ENCODE measurements at regions not wholly inside any gene's neighbourhood (a gene's known extent, or its start where the extent isn't known, plus 50 kb on each side); places are given as distances from the start of the nearest gene placed in this dataset.

DNA sequence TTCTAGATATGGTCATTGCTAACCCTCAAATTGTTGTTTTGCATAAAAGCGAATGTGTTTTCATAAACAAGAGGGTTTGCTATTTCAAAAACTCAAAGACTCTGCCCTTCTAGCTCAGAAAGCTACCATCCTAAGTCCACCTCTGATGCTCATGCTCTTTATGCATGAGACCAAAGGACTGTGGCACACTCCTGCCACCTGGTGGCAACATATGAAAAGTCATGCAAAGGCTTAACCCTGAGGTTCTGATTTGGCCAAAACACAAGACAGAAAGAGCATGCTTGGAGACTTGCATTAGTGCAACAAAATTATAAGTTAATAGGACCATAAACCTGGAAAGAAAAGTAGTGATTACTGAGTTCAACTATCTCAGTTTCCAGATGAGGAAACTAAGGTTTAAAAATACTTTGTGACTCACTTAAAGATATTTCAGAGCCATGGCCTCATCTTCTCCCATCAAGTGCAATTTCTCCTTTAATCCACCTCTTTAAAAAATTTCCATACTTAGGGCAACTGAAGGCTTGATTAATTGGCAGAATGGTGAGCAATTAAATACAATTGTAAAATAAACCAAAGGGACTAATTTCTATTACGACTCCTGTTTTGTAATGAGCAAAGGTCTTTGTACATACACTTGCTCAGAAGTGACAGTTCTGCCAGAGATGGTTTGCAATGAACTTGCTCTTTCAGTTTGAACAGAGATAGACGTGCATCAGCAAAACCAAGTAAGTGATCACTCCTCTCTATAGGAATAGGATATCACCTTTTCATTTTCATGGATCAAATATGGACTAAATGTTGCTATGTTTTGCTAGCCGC, 110.7 kb upstream of the RAD23B start:
- DNase-seq, result peak; percentile 39

DNA sequence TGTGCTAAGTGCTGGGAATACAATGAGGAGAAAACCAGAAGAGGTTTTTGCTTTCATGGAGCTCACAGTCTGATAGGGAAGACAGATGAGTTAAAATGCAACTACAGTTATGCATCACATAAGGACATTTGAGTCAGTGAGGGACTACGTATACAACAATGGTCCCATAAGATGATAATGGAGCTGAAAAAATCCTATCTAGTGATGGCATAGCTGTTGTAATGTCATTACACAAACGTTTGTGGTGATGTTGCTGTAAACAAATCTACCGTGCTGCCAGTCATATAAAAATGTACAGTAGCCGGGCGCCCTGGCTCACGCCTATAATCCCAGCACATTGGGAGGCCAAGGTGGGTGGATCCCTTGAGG, 110.1 kb upstream of the RAD23B start:
- DNase-seq, result no peak

DNA sequence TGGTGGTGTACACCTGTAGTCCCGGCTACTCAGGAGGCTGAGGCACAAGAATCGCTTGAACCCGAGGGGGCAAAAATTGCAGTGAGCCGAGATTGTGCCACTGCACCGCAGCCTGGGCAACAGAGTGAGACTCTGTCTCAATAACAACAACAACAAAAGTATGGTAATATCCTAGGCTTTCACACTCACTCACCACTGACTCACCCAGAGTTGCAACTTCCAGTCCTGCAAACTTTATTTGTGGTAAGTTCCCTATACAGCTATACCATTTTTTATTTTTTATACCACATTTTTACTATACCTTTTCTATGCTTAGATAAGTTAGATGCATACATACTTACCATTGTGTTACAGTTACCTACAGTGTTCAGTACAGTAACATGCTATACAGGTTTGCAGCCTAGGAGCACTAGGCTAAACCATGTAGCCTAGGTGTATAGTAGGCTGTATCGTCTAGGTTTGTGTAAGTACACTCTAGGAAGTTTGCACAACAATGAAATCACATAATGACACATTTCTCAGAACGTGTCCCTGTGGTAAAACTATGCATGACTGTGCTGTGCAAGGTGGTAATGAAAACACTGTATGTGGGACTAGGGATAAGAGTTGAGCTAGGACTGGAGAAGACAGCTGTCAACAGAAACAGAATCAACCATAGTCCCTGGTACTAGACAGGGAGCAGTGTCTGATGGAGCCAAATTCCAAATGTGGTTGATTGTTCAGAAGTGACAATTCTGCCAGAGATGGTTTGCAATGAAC, 109.5 kb upstream of the RAD23B start:
- no peak for DNase-seq

DNA sequence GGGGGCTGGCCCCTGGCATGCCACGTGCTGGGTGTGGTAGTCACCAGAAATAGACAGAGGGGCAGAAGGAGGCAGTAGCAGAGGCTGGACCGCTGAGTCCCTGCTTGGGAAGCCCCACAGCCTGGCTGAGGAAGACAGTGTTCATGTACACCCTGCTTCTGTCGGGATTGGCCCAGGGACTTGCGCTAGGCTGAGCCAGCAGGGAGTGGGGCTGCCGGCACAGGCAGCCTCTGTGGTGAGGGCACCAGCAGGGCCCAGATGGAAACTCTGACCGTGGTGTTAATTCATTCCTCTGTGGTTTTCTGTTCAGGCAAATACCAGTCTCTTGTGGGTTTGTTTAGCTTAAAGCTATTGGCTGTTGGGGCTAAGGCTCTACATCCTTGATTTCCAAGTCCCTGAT, 108.6 kb upstream of the RAD23B start:
- DNase-seq, result no peak

DNA sequence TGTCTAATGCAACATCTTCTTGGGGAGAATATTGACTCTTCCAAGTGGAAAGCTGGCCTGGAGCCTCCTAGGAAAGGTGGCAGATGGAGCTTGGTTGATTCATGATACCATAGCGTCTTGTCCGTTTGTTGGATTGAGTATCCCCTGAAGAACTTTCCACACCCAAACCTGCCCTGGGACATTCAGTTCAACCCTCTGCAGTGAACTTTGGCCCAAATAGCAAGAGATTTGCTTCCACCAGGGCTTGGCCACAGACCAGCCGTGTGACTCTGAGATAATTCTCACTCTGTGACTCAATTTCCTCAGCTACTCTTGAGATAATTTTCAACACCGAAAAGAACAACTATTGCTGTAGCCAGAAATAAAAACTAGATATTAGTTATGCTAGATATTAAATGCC, 108.0 kb upstream of the RAD23B start:
- DNase-seq, result no peak

DNA sequence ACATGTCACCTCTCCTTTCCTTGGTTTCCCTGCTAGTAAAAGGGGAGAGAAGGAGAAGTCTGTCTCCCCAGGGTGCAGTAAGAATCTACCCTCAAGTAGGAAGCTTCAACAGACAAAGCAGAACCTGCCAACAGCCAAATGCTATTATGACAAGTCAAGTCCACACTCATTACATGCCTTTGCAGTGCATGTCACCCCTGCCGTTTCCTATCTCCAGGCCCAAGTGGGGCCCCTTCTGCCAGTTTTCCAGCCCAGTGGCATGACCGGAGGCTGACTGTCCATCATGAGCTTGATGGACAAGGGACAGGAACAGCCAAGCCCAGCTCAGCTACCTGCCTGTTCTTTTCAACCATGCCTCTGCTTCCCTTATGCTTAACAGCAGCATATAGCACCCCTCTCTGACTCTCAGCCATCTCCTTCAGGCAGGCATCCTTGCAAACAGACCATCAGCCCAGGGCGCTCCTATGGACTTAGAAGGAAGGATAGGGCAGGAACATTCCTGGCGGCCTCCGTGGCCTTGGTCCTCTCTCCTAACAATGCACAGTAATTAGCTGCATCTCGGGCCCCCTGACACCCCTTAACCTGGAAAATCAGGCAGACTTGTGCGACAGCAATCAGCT, 107.2 kb upstream of the RAD23B start:
- DNase-seq, result no peak

DNA sequence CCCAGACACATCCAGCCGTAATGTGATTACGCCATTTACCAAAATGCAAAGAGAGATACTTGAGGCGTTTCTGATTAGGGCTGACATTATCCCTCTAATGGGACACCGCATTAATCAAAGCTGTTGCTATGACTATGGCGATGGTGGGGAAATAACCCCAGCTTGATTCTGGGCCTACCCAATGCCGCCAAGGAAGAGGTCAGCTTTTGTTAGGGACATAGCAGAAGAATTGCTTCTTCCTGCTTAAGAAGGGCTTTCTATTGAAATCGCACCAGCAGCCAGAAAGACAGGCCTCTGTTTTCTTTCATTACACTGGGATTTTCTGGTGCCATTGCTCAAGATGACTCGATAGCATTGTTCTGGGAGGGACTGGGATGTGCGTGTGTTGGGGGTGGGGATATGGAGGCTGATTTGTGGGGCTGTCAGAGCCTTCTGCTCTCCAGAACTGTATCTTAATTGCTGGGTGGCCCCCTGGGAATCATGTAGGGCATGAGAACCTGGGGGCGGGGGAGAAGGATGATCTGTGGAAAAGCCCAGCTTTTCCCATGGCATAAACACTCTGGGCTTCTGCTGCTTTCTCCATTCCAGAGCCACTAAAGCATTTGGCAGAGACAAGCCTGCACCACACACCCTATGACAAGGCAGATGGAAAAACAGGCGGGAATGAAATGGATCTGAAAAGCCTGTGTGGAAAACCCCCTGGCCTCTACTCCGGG, 106.5 kb upstream of the RAD23B start:
- no peak for DNase-seq

DNA sequence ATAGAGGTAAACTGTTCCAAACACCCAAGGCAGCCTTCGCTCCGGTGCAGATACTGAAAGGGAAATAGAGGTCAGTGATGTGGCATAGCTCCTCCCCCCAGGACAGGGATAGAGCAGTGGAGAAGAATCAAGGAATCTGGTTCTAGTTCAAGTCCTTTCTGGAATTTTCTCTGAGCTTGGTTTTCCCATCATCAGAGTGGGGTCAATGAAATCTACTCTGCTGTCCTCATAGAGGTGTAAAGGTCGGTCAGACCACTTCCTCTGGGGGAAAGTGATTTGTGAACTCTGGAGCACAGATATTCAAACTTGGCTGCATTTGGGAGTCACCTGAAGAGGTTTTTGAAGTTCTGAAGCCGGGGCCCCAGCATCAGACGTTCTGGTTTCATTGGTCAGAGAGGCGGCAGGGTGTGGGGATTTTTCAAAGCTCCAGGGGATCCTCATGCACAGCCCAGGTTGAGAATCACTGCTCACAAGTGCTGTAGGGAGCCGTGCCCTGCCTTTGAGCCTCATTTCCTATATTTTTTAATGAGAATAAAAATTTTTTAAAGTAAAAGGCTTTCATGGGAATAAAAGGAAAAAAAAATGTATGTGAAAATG, 105.7 kb upstream of the RAD23B start:
- no peak for DNase-seq

DNA sequence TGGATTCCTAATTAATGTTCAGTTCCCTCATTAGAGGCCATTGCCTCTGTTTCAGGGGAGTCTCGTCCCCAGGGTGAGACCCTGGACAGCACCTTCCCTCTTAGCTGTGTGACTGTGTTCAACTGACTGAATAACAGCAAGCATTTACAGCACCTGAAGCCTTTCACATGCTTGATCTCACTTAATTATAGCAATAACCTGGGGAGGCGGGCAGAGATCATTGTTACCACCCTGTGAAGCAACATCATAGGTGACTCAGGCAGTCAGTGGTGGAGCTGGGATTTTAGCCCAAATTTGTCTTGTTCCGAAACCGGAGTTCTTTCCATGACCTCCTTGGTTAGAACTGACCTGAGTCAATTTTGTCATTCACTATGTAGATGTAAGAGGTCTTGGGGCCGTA, 105.2 kb upstream of the RAD23B start:
- DNase-seq, result no peak

DNA sequence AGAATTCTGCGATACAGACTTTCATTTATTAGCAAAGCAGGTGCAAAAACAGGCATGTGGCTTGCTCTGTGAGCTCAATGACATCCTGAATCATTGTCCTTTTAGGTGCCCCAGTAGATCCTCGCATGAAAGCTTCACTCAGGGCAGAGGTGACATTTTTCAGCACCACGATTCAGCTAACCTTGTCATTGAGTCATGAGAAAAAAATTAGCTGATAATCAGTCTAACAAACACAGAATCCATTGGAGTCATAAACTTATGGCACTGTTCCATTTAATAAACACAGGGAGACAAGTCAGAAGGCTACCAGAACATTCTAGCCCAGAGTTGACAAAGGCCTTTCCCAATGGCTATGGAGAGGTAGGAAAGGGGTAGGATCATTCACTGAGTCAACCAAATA, 104.8 kb upstream of the RAD23B start:
- DNase-seq, result no peak

DNA sequence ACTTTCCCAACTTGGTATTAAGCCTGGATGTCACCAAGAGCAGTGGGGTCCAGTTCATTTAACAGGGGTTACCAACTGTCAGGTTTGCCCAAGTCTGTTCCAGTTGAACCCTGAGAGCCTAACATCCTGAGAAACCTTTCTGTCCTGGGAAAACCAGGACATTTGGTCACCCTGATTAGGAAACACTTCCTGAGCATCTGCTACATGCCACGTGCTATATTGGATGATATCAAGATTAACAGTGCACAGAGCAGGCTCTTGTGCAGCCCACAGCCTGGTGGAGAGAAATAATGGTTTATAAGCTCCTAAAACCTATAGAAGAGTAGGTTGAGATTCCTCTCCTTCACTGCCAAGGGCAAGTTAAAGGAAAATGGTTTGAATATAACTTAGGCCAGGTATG, 102.9 kb upstream of the RAD23B start:
- no peak for DNase-seq

DNA sequence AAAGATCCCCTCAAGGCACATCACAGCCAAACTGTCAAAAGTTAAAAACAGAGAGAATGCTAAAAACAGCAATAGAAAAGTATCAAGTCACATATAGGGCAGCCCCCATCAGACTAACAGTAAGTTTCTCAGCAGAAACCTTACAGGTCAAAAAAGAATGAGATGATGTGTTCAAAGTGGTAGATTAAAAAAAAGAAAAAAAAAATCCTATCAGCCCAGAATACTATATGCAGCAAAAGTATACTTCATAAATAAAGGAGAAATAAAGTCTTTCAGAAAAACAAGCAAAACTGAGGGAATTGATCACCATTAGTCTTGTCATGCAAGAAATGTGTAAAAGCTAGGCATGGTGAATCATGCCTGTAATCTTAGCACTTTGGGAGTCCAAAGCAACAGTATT, 99.9 kb upstream of the RAD23B start:
- no peak for DNase-seq

DNA sequence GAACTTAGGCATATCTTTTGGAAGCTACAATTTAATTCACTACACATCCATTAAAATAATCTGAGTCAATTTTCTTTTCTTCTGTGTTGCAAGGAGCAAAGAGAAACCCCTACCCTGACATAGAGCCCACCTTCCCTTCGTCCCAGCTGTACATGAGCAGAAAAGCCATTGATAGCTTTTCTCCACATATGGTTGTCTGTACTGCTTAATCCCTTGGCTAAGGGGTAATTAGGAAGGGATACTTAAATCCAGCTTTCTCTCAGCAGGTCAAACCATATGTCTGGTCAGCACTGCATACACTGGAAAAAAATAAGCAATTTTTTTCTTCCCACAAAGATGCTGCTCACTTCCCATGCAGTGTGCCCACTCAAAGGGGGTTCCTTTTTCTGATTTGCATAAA, 94.7 kb upstream of the RAD23B start:
- no peak for DNase-seq

DNA sequence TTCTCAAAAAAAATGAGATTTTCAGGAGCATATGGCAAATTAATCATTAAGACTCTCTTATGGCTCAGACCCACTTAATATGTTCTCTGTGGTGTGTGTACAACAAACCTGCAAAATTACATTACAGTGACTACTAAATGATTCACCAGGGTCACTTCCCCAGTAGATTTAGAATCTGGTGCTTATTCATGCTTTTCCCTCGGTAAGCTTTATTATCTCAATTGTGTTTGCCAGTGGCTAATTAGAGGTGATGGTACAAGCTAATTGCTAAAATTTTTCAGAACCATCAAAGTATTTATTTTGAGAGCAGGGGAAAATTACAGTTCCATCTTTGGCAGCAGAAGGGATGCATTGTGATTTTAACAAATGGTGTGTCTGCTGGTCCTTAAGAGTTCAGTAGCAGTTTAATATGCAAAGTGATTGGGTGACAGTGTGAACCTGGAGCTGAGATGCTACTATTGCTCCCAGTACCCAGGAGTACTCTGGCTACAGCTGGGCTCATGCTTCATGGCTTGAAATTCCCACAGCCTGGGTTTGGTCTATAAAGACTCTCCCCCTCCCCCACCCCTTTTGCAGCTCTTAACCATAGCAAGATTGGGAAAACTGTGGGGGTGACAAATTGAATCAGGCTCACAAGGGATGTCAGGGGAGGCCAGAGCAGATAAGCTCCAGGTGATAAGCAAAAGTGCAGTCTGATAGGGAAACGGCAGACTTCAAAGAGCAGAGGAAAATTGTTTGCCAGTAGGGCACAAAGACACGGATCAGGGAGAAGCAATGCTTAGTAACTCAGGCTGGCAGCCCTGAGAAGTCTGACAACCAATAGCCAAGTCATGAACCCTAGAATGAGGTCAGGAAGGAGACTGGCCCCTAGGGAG, 92.8 kb upstream of the RAD23B start:
- no peak for DNase-seq

DNA sequence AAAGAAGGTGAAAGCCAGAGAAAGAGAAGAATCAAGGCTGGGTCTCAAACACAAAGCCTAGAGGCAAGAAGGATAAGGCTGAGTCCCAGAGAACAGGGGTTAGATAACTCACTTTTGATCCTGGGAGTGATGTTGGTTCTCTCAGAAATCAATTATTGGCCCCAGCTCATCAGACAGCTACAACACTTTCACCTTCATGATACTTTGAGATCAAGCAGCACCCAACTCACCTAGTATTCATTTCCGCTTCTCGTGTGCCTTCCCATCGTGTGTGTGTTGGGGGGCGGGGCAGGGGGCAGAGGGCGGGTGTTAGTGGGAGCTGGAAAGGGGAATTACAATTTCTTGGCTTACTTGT, 92.2 kb upstream of the RAD23B start:
- no peak for DNase-seq

DNA sequence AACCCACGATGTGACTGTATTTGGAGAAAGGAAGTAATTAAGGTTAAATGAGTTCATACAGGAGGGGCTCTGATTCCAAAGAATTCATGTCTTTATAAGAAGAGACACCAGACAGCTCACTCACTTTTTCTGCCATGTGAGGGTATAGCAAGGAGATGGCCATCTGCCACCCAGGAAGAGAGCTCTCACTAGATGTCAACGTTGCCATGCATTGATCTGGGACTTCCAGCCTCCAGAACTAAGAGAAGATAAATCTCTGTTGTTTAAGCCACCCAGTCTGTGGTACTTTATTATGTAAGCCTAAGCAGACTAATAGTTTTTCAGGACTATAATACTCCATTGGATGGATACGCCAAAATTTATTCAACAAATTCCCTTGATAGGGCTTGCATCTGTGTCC, 89.8 kb upstream of the RAD23B start:
- DNase-seq, result no peak

DNA sequence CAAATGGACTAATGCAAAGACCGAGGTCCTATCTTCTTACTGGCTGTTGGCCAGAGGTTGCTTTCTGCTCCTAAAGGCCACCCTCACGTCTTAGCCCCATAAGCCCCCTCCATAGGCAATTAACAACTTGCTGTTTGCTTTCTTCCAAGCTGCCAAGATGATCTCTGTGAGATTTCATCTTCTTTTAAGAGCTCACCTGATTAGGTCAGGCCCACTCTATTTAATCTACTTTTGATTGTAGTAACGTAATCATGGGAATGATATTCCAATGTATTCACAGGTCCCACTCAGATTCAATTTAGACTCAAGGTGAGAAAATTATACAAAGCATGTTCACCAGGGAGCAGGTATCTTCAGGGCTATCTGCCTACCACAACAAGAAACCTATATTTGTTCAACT, 84.4 kb upstream of the RAD23B start:
- no peak for DNase-seq

DNA sequence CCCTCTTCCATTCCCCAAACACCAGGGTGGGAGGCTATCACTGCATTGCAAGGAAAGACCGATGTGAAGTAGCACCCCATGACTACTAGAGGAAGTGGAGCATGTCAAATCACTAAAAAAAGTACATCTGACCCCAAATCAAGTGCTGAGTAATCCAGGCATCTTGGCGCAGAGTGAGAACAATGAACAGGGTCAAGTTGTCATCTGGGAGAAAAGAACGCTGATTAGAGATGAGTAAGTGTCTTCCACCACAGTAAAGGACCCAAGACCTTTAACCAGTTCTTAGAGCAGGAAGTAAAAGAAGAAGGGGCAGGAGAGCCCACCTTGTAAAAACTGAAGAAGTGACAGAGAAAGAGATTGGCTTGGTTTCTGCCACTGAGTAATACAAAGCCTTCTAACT, 75.0 kb upstream of the RAD23B start:
- no peak for DNase-seq

DNA sequence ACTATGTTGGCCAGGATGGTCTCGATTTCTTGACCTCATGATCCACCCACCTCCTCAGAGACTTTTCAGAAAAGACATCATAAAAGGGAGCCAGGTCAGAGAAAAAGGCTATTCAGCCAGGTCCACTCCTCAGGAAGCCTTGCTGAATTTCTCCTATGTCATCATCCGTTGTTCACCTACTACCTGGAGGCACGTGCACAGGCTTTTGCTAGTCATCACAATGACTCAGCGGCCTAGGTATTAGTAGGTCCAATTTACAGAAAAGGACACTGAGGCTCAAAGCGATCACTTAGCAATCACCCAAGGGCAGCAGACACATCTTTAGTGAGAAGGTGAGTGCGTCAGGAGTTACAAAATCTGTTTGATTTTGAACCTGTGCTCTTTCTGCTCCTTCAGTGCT, 72.3 kb upstream of the RAD23B start:
- no peak for DNase-seq

DNA sequence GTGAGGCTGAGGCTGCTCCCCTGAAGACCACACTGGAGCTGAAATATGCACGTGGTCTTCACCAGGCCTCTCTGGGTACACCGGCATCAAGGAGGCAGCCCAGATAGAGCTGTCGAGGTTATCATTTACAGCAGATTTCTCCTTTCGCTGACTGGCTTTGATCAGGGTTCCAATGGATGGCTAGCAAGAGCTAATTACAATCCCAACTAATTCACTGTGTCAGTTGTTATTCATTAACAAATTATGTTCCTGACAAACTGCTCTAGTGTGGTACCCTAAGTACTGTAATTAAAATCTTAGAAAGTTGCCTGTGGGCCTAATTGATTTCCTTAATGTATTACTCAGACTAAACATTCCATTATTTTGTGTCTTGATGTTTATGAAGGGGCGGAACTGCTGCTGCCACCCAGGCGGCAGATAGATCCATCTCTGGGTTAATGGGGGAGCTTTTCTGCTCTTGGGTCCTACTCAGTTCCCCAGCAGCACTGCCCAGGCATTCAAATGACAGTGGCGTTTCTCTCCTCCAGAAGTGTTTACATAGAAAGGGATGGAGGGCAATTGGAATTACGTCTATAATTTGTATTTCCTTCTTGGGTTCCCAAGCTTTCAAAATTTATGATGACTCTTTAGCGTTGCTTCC, 71.7 kb upstream of the RAD23B start:
- DNase-seq, result no peak

DNA sequence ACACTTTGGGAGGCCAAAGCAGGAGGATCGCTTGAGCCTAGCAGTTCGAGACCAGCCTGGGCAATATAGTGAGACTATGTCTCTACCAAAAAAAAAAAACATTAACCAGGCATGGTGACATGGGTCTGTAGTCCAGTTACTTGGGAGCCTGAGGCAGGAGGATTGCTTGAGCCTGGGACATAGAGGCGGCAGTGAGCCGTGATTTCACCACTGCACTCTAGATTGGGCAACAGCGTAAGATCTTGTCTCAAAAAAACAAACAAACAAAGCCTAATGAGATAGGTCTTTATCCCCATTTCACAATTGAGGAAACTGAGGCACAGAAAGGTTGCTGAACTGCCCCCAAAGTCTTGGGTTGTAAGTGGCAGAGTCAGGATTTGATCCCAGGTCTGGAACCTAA, 70.5 kb upstream of the RAD23B start:
- DNase-seq, result no peak

DNA sequence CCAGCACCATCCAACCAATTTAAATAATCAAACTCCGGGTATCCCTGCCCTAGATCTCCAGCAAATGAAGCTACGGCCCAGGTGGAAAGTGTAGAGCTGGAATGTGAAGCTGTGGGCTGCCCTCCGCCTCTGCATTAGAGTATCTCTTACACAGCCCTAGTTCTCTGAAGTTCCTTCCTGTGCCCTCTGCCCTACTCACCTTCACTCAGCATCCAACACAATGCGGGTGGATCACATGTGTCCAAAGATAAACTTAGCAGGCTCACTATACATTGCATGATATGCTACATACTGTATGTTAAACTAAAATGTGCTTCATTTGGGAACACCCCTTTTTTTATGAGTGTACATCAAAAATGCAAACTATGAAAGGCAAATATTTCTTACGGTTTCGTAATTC, 70.0 kb upstream of the RAD23B start:
- no peak for DNase-seq
